Stimulated activated CD8-positive, alpha-beta memory T cell treated with anti-CD3 and anti-CD28 coated beads, Interleukin-7, amount 100 ng/mL, for 48 hours (primary cell): ENCODE measurements at regions not wholly inside any gene's neighbourhood (a gene's known extent, or its start where the extent isn't known, plus 50 kb on each side); places are given as distances from the start of the nearest gene placed in this dataset.
"Not testable (repeated sequence)": the region's sequence is repeated elsewhere in the genome, so short reads cannot be mapped to it uniquely, and the experiment has no call there.

ENCODE experiments used
- DNase-seq, 2 donors: peaks; one replicate each; pipeline ENCODE4 v3.0.0-alpha.2; 2020; ENCODE audit warnings: low read depth in 1 of 2; ENCODE audit errors: extremely low read depth in 1 of 2

- DNase-seq: no peak
Observed at GRCh38 chr16:5176505-5176904, 78.9 kb upstream of the EEF2KMT start.

GRCh38 chr16:5175266-5175665, 77.7 kb upstream of the EEF2KMT start:
- no peak for DNase-seq

- DNase-seq: no peak
Observed at GRCh38 chr16:5166486-5166885, 68.9 kb upstream of the EEF2KMT start.

GRCh38 chr16:5165429-5165828, 67.8 kb upstream of the EEF2KMT start:
- not testable (repeated sequence) for DNase-seq

- DNase-seq: not testable (repeated sequence)
Observed at GRCh38 chr16:5162801-5163200, 65.2 kb upstream of the EEF2KMT start.

DNA sequence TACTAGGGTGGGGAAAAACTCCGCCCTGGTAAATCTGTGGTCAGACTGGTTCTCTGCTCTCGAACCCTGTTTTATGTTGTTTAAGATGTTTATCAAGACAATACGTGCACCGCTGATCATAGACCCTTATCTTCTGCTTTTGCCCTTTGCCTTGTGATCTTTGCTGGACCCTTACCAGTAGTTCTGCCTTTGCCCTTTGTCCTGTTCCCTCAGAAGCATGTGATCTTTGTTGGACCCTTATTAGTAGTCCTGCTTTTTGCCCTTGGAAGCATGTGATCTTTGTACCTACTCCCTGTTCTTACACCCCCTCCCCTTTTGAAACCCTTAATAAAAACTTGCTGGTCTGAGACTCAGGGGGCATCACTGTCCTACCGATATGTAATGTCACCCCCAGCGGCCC, 64.3 kb upstream of the EEF2KMT start:
- not testable (repeated sequence) for DNase-seq

DNA sequence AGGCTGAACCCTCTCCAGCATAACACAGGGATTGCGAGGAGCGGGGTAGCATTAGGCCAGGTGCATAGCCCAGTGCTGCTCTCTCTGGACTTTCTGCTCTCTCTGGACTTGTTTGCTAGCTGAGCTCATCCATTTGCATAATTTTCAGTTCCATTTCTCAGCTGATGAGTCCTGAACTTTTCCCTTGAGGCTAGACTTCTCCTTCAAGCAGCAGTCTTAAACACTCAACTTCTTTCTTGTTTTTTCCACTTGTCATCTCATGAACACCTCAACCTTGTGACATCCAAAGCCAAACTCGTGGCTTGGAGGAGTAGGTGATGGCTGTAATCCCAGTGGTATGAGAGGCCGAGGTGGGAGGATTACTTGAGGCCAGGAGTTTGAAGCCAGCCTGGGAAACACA, 62.4 kb upstream of the EEF2KMT start:
- not testable (repeated sequence) for DNase-seq

DNA sequence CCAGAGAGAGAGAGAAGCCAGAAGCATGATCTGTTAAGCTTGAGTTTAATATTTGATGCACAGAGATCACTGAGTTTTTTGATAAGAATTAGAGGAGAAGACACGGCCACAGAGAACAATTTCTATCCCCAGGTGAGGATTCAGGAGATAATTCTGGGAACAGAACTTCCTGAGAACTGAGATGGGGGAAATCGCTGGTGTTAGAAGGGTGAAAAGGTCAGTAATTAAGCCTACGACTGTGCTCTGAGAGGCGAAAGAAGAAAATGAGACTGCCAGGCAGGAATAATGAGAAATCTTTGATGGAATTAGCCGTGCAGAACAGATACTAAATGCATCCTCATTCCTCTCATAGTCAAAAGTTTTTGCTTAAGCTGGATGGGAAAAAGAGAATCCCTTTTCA, 61.9 kb upstream of the EEF2KMT start:
- not testable (repeated sequence) for DNase-seq

DNA sequence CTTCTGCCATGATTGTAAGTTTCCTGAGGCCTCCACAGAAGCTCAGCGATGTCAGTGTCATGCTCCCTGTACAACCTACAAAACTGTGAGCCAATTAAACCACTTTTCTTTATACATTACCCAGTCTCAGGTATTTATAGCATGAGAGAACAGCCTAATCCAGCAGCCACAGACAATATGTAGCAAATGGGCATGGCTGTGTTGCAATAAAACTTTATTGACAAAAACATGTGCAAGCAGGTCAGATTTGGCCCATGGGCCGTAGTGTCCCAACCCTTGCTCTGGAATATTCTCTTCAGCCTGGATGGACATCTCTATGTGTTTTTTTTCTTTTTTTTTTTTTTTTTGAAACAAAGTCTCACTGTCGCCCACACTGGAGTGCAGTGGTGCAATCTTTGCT, 60.9 kb upstream of the EEF2KMT start:
- no peak for DNase-seq

DNA sequence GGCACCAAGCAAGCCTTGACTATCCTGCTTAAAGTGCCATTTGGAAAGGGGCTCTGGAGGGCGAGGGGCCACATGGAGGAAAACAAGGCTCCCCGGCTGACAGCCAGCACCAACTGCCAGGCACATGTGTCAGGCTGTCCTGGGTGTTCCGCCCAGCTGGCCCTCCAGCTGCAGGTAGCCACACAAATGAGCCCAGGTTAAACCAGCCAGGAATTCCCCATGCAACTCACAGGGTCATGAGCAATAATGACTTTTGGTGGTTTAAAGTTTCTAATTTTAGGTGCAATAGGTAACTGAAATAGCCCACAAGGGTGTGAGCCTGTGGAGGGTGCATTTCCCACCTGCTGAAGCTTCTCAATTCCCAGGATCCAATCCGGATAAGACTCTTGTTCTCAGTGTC, 58.9 kb upstream of the EEF2KMT start:
- not testable (repeated sequence) for DNase-seq

DNA sequence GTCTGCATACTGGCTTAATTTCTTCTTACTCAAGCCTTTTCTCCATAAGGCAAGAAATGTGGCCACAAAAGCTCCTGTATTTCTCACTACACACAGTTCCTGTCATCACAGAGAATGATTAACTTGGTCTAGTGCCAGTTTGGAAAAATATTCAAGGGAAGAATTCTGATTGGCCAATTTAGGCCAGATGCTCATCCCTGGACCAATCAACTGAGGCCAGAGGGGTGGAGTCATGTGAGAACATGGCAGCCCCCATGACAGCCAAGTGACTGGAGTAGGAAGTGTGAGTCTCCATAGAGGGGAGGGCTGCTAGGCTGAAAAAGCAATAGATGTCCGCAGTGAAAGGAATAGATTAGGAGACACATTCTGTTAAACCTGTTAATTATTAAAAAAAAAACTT, 56.4 kb upstream of the EEF2KMT start:
- not testable (repeated sequence) for DNase-seq

DNA sequence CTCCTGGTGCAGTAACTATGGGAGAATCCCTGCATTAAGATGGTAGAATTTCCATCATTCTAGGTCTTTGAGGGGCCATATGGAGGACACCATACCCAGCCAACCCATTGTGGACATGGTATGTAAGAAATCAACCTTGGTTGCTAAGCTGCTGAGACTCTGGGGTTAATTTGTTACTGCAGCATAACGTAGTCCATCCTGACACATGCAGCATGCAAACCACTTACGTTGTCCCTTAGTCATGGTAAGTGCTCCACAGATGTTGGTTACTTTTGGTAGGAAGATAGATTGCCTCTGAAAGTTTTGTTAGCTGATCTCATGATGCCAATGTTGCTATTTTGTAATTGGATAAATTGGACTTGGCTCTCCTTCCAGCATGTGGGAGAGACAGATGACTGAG, 53.8 kb upstream of the EEF2KMT start:
- not testable (repeated sequence) for DNase-seq
